Lower leg skin (tissue), 4 donors: ENCODE measurements at regions not wholly inside any gene's neighbourhood (a gene's known extent, or its start where the extent isn't known, plus 50 kb on each side); places are given as distances from the start of the nearest gene placed in this dataset.

Source experiments
- DNase-seq, 2 donors: peaks; one replicate each; pipeline ENCODE4 v3.0.0-alpha.2; 2019; ENCODE audit warnings: low spot score in 2 of 2
- H3K4me3 ChIP-seq: fragments of 200-600 bp; sonication (generic); 2 replicates; pipeline ENCODE4 v1.5.1; 2017; ENCODE audit warnings: mild to moderate bottlenecking, low read depth; ENCODE audit not compliant: poor library complexity, severe bottlenecking
- POLR2A ChIP-seq, 2 donors: fragments of 450-650 bp; IDR thresholded peaks; one replicate each; pipeline ENCODE4 v1.6.1; 2016 to 2017; ENCODE audit warnings: antibody characterized with exemption in 2 of 2, mild to moderate bottlenecking in 1 of 2, moderate library complexity in 1 of 2
- WGBS, 2 donors: methylation state at CpG; one replicate each; pipeline ENCODE4 v1.1.5; 2018; 5-methylcytosine and 5-hydroxymethylcytosine counted together
- intact Hi-C: fragments of 100-400 bp; cut with DNase I; formaldehyde crosslinking; loops from one replicate; pipeline ENCODE4 v1.15.0; 2023; ENCODE audit warnings: low total_unique reads
- TF ChIP-seq, protein P1 (sequence below), 3 donors: fragments of 450-650 bp; IDR thresholded peaks; one replicate each; pipeline ENCODE4 v1.5.1; 2016; ENCODE audit warnings: antibody characterized with exemption in 3 of 3, mild to moderate bottlenecking in 3 of 3, moderate library complexity in 2 of 3

DNA sequence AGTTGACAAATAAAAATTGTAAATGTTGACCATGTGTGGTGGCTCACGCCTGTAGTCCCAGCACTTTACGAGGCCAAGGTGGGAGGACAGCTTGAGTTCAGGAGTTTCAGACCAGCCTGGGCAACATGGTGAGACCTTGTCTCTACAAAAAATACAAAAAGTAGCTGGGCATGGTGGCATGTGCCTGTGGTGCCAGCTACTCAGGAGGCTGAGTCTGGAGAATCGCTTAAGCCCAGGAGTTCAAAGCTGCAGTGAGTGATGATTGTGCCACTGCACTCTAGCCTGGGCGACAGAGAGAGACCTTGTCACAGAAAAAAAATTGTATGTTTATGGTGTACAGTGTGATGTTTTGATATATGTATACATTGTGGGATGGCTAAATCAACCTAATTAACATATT is 119.6 kb downstream of the NPIPB5 start:
- 91 to 92% methylated on average over 4 of the region's 4 CpGs for WGBS, 2 donors
- no peak overlapping the region for H3K4me3 ChIP-seq
- no peak for DNase-seq
- TF ChIP-seq POLR2A (IDR thresholded peaks at IDR 0.05): no peak
- TF ChIP-seq, protein P1, sequence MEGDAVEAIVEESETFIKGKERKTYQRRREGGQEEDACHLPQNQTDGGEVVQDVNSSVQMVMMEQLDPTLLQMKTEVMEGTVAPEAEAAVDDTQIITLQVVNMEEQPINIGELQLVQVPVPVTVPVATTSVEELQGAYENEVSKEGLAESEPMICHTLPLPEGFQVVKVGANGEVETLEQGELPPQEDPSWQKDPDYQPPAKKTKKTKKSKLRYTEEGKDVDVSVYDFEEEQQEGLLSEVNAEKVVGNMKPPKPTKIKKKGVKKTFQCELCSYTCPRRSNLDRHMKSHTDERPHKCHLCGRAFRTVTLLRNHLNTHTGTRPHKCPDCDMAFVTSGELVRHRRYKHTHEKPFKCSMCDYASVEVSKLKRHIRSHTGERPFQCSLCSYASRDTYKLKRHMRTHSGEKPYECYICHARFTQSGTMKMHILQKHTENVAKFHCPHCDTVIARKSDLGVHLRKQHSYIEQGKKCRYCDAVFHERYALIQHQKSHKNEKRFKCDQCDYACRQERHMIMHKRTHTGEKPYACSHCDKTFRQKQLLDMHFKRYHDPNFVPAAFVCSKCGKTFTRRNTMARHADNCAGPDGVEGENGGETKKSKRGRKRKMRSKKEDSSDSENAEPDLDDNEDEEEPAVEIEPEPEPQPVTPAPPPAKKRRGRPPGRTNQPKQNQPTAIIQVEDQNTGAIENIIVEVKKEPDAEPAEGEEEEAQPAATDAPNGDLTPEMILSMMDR (IDR thresholded peaks at IDR 0.05): no peak
- intact Hi-C loops: no loop called here

DNA sequence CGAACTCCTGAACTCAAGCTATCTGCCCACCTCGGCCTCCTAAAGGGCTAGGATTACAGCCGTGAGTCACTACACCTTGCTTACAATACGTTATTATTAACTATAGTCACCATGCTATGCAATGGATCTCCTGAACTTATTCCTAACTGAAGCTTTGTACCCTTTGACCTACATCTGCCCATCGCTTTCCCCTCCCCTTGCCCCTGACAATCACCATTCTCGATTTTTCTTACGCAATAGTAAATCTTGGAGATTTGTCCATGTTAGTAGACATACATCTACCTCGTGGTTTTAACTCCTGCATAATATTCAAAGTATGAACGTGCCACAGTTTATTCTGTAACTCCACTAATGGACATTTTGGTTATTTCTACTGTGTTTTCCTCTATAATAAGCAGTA is 120.6 kb downstream of the NPIPB5 start:
- no peak for DNase-seq
- intact Hi-C loops: no loop called here
- WGBS, 2 donors: 82 to 88% methylated on average over 9 of the region's 9 CpGs
- TF ChIP-seq POLR2A (IDR thresholded peaks at IDR 0.05): no peak
- TF ChIP-seq, protein P1 (IDR thresholded peaks at IDR 0.05): no peak
- H3K4me3 ChIP-seq: no peak overlapping the region

DNA sequence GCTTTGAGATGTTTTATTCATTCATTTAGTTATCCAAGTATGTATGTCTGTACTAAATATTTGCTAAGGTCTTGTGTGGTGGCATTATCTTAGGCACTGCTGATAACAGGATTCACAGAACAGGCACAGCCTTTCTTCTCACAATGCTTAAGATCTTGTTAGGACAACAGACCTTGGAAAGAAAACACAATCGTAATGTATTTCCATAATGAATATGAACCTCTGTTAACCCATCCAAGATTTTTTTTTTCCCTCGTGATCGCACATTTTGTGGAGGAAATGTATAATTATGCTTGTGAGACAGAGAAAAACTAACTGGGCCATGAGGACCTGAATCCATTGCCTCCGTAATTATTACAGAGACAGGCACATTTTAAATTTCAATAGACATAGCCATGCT is 121.9 kb downstream of the NPIPB5 start:
- DNase-seq: no peak
- H3K4me3 ChIP-seq: no peak overlapping the region
- 82 to 87% methylated on average over 4 of the region's 4 CpGs for WGBS, 2 donors
- no peak for TF ChIP-seq POLR2A (IDR thresholded peaks at IDR 0.05)
- TF ChIP-seq, protein P1 (IDR thresholded peaks at IDR 0.05): no peak
- intact Hi-C loops: no loop called here

DNA sequence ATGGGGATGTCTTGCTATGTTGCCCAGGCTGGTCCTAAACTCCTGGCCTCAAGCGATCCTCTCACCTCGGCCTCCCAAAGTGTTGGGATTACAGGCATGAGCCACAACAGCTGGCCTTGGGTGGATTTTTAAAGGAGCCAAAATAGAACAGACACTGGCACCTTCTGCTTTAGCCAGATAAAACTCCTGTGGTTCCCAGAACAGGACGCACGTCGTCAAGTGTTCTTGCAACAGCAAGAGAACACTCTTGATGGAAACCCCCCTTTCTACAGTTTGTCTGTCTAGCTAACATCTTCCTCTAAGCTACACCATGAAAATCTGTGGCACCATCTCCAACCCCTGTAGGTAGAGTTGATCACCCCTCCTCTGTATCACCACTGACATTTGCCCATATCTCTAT is 122.6 kb downstream of the NPIPB5 start:
- intact Hi-C loops: no loop called here
- WGBS, 2 donors: 89 to 93% methylated on average over 5 of the region's 5 CpGs
- H3K4me3 ChIP-seq: no peak overlapping the region
- no peak for DNase-seq
- TF ChIP-seq, protein P1 (IDR thresholded peaks at IDR 0.05): no peak
- no peak for TF ChIP-seq POLR2A (IDR thresholded peaks at IDR 0.05)

DNA sequence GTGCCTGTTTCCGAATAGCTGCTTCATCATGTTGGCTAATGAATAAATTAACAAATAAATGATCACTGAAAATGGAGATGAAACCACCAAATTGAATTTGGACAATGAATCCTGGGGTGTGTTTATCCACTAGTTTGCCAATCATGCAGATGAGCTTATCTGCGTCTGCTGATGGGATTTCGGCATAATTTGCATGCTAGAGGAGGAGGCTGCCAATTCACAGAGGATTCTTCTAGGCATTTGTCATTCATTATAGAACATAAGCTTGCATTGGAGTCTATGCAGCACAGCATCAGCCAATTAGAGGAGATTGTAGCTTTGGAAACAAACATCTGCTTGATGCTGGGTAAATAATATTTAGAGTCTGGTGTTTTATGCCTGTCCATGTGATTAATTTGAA is 123.1 kb downstream of the NPIPB5 start:
- TF ChIP-seq, protein P1 (IDR thresholded peaks at IDR 0.05): no peak
- TF ChIP-seq POLR2A (IDR thresholded peaks at IDR 0.05): no peak
- DNase-seq: no peak
- intact Hi-C loops: no loop called here
- WGBS, 2 donors: 40 to 51% methylated on average over 3 of the region's 3 CpGs
- no peak overlapping the region for H3K4me3 ChIP-seq

DNA sequence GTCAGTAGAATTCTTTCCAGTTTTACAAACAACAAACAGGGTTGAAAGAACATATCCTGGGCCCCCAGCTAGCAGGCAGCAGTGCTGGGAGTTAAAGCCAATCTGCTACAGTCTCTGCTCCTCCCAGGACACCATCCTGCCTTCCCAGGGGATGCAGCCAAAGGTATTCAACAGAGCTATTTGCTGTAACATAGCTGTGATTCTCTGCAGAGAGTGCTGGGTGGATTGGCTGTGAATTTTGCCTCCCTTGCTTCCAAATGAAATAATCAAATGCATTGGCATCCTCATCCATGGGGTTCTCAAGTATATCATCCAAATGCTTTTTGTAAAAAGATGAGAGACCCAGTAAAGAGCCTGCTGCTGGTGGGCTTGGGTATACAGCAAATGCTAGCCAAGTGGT is 124.3 kb downstream of the NPIPB5 start:
- DNase-seq: no peak
- intact Hi-C loops: no loop called here
- TF ChIP-seq, protein P1 (IDR thresholded peaks at IDR 0.05): no peak
- no peak for TF ChIP-seq POLR2A (IDR thresholded peaks at IDR 0.05)
- H3K4me3 ChIP-seq: no peak overlapping the region
